DMS153 treated with DMSO at 0.1 percent for 48 hours (cell line): ENCODE measurements at regions not wholly inside any gene's neighbourhood (a gene's known extent, or its start where the extent isn't known, plus 50 kb on each side); places are given as distances from the start of the nearest gene placed in this dataset.
"Not testable (repeated sequence)": the region's sequence is repeated elsewhere in the genome, so short reads cannot be mapped to it uniquely, and the experiment has no call there.

Source experiments
- DNase-seq: peaks from one replicate; lab custom pipeline; 2025; ENCODE audit not compliant: unreplicated experiment; lab: John Stamatoyannopoulos, UW

DNA sequence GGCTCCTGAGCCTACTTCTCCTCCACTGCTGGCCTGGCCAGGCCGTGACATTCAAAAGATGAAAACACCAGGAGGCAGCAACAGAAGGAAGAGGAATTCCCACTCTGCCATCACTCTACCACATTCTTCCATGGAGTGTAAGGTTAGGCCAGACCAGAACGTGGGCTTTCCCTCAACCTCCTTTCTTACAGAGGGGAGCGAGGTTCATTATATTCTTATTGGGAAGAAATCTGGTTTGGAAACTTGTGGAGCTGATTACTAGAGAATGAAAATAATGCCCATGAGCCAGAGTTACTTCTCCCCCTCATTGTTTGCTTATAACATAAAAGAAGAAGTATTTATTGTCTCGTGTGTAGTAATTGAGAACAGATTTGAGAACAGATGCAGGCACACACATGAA, 136.3 kb upstream of the BASP1 start:
- DNase-seq: no peak

DNA sequence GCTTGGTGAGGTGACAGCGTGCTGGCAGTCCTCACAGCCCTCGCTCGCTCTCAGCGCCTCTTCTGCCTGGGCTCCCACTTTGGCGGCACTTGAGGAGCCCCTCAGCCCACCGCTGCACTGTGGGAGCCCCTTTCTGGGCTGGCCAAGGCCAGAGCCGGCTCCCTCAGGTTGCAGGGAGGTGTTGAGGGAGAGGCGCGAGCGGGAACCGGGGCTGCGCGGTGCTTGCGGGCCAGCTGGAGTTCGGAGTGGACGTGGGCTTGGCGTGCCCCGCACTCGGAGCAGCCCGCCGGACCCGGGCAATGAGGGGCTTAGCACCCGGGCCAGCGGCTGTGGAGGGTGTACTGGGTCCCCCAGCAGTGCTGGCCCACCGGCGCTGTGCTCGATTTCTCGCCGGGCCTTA, 134.2 kb upstream of the BASP1 start:
- DNase-seq: not testable (repeated sequence)

DNA sequence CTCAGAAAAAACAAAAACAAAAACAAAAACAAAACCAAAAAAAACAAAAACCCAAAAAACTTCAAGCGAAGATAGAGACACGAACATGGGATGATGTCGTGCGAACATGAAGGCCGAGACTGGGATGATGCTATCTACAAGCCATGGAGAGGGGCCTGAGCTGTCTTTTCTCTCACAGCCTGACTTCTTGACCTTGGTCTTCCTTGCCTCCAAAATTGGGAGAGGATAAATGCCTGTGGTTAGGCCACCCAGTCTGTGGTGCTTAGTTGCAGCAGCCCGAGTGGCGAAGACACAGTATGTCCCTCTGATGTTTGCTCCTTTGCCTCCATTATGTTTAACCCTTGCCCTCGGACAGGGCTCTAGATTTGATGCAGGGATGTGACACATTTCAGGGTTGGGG, 130.4 kb upstream of the BASP1 start:
- no peak for DNase-seq

DNA sequence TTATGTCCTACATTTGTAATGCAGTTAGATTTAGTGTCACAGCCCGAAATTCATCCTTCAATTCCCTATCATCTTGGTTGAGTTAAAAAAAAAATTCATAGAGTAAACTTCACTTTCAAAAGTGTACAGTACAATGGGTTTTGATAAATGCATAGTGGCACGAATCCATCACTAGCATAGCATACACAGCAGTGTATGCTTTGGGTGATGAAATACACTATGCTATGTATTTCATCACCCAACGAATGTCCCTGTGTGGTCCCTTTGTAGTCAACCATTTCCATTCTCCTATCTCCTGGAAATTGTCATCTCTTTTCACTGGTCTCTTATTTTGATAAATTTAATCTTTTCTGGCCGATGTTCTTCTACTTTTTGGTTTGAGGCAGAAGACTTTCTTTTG, 129.4 kb upstream of the BASP1 start:
- no peak for DNase-seq

DNA sequence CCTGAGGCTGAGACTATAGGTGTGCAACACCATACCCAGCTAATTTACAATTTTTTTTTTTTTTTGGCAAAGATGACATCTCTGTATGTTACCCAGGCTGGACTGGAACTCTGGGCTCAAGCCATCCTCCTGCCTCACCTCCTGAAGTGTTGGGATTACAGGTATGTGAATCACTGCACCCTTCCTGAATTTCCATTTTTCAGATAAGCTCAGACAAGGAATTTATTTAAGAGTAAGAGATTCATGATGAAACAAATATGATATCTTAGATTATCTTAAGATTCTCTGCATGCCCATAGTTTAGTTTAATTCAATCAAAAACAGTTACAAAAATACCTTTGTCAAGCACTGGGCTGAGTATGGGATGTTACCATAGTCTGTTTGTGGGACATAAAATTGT, 128.4 kb upstream of the BASP1 start:
- no peak for DNase-seq

DNA sequence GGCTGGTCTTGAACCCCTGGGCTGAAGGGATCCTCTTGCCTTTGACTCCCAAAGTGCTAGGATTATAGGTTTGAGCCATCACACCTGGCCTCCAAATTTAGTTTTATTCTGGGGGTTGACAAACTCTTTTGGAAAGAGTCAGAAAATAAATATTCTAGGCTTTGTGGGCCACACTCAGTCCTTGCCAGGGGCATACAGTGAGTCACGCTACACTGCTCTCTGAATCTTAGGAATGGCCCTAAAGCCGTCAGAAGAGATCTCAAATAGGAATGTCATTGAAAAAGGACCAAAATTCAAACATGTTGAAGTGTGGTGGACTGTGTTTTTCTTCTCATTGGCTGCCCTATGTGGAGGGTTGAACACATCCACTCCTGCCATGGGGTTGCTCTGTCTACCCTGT, 127.7 kb upstream of the BASP1 start:
- DNase-seq: no peak

DNA sequence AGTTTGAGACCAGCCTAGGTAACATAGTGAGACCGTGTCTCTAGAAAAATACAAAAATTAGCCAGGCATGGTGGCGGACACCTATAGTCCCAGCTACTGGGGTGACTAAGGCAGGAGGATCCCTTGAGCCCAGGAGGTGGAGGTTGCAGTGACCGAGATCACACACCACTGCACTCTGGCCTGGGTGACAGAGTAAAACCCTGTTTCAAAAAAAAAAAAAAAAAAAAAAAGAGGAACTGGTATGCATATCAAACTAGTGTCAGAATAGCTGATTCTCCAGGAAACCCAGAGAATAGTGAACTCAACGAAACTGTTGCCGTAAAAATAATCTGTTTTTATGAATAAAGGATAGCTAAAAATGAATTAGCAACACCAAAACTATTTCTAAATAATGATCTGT, 126.6 kb upstream of the BASP1 start:
- no peak for DNase-seq

DNA sequence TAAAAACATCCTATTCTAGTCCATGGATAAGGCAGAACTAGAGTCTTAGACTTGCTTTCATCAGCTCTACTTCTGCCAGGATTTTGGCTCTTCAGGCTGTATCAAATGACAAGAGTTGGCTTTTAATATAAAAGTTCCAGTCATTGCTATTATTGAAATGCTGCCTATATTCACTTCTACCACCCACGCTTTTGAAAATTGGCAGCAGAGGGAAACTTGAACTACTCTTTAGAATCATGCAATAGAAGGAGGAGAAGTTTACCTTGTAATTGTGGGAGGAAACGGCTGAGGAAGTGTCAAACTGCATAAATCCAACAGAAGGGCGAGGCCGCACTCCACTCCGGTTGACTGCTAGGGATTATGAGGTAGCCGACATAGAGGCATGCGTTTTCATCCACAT, 122.6 kb upstream of the BASP1 start:
- no peak for DNase-seq

DNA sequence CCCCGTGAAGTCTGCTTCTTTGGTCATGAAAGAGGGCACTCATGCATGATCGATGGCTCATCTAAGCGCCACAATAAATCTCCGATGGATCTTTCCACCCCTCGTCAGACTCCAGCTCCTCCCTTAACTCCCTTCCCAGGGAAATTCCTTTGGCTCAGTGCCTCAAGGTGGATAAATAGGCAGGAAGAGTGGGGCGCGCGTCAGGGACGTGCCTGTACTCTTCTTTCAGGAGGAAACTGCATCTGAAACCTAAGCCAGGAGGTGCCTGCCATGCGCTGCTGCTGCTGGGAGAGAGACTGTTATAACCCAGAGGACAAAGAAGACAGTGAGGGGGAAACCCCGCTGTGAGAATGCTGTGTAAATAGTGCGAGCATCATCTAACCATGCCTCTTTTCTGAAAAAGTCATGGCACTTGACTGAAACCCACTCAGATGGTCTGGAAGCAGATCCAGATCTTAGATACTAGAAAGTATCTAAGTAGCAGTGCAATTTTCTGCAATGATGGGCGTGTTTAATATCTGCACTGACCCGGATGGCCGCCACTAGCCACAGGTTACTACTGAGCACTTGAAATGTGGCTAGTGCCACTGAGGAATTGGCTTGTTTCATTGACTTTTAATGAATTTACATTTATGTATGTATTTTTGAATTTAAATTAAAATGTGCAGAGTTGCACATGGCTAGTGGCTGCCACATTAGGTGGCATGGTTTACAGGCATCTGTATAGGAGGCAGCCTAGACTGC, 120.3 kb upstream of the BASP1 start:
- peak; percentile 32 for DNase-seq

DNA sequence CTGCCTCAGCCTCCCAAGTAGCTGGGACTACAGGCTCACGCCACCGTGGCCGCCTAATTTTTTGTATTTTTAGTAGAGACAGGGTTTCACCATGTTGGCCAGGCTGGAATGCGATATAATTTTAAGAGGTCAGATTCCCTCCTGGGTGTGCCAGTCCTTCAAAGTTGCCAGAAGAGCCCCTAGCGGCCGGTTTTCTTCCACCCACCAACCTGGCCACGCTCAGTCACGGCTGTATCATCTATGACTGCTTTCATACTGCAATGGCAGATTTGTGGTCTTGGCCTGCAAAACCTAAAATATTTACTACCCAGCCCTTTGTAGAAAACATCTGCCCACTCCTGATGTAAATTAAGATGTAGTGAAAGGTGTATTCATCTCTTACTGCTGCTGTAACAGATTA, 117.5 kb upstream of the BASP1 start:
- no peak for DNase-seq

DNA sequence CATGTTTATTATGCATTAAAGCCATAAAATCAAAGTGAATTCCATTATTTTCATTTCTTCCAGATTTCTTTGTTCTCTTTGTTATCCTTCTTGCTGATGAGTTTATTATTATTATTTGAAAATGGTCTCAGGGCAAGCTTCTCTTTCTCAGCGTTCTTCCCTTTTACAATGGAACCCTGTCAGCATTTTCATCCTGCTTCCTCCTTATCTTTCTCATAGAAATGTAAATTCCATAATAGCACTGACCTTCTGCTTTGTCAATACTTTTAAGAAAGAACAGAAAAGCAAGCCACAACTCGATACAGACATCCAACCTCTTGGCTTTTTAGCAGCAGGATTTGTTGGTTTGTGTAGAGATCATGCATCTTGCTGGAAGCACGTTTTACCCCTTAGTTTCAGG, 114.0 kb upstream of the BASP1 start:
- no peak for DNase-seq

DNA sequence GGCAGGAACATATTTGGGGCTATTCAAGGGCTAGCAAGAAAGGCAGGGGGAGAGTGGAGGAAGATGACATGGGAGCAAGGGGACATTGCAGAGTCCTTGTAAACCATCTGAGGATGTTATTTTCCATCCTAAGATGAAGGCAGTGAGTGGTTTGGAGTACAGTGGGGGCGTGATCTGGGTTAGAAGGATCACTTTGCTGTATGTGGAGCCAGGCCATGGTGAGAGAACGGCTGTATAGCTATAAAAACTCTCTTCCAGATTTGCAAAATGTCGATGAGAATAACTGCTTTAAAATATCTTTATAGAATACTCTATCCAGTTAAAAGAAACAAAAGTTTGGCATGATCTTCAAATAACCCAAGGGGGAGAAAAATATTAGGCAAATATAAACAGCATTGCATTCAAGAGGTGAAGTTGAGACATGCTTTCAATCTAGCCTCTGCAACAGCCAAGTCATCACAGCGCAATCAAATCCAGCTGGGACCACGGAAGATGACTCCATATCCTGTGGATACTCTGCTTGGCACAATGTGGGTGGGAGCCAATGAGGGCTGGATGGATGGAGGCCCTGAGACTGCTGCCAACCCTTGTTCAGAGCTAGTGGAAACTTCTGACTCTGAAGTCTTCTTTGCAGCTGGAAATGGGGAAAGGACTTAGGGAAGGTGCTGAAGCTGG, 111.5 kb upstream of the BASP1 start:
- DNase-seq: no peak

DNA sequence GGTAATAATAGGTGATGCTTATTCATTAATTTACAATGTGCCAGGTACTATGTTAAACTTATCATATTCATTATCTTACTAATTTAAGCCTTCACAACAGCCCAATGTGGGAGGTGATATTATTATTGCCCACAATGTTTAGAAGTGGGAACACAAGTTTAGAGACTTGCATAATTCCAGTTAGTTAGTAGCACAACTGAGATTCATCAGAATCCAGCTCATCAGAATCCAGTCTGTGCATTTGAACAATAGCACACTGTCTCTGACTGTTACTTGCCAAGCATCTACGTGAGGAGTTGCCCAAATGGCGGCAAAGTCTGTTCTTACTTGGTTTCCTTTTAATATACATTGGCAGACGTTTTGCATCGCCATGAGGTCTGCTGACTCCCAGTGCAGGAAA, 110.9 kb upstream of the BASP1 start:
- no peak for DNase-seq

DNA sequence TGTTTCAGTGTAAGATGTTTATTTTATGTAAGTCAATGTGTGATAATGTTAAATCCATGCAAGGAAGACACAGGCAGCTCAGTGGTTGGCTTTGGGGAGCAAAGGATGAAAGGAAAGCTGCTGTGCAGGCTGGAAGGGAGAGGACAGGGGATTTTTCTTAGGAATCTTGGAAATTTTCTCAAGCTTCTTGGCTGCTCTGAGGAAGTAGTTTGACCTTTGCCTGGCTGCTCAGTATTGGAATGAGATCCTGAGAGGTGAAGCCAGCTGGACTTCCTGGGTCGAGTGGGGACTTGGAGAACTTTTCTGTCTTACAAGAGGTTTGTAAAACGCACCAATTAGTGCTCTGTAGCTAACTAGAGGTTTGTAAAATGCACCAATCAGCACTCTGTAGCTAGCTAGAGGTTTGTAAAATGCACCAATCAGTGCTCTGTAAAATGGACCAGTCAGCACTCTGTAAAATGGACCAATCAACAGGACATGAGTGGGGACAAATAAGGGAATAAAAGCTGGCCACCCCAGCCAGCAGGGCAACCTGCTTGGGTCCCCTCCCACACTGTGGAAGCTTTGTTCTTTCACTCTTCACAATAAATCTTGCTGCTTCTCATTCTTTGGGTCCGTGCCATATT, 105.2 kb upstream of the BASP1 start:
- not testable (repeated sequence) for DNase-seq

DNA sequence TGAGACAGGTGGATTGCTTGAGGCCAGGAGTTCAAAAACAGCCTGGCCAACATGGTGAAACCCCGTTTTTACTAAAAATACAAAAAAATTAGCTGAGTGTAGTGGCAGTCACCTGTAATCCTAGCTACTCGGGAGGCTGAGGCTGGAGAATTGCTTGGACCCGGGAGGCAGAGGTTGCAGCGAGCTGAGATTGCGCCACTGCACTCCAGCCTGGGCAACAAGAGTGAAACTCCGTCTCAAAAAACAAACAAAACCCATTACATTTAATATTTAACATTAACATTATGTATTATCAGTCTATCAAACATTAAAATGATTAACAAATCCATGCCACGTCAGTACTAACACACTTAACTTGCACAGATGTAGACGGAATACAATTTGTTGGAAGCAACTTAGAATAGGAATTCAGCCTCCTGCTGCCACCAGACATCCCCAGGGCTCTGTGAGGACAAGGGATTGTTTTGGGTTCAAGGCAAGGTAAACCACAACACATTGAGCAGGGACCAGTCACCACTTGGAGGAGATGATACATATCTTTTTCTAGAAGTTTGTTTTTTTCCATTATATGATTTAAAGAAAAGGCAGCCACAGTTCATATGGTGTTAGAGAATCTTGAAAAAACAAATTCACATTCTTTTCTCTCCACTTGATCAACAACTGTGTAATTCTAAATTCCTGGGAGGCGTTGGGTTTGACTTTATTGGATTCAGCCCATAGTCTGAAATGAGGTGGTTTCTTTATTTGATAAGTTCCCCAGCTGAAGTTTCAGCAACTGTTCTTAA, 104.1 kb upstream of the BASP1 start:
- no peak for DNase-seq

DNA sequence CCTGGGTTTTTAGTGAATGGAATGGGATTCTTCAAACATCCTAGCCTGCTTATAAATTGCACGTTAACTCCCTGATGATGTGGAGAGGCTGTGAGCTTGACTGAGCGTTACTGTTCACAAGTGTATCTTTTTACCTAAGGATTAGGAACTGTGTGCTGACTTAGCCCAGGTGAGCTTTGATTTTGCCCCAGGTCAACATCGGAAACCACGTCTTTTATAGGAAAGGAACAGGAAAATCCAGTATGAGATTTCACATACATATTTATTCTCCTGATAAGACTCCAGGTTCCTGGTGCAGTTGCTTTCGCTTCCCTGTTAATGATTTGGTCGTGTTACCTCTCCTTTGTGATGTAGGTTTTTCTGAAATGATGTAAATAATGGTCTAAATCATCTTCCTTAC, 103.2 kb upstream of the BASP1 start:
- no peak for DNase-seq

DNA sequence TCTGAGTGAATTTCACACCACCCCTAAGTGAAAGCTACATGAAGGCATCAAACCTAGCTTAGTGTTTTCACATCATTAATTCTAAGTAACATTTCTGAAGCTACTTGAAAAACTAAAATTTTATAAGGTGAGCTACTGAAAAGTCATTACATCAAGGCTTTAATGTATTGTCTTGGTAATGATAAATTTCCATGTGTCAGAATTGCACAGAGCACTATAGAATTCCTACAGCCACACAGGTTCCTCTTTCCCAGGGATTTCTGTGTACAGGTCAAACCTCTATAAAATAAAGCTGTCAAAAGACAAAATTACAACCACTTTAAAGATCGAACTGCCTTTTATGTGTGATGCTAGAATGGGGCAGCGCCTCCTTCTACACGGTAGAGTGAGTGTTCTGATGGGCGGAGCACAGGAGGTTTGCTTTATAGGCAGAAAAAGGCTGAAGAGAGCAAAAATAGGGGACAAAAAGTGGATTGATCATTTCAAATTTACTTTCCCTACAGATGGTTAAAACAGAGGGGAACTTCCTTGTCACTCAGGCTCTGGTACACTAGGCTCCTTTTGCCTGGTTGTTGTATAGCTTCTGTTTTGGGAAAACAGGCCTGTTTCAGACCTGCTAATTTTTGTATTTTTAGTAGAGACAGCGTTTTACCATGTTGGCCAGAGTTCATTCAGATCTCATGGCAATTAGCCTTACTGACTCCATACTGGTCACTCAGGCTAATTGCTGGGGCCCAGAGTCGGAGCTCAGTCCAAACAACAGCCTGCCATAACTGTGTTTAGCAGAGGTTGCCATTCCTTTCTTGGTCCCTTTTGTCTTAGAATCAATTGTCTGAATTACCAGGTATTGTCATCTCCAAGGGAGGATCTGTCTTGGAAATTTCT, 102.5 kb upstream of the BASP1 start:
- no peak for DNase-seq

DNA sequence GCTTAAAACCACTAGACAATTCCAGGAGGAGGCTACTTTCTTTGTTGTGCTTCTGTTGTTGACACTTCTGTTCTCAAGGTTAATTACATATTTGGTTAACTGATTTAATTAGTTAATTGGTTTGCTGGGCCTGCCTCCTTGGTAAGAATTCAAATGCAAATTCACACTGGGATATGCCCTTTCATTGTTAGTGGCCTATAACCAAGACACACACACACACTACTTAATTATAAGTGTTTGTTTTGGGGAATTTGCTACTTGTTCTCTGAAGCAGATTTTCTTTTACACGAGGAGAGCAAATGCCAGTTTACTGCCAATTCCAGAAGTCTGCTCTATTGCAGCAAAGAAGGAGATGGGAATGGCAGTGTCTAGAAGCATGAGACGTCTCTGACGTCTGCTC, 101.6 kb upstream of the BASP1 start:
- no peak for DNase-seq

DNA sequence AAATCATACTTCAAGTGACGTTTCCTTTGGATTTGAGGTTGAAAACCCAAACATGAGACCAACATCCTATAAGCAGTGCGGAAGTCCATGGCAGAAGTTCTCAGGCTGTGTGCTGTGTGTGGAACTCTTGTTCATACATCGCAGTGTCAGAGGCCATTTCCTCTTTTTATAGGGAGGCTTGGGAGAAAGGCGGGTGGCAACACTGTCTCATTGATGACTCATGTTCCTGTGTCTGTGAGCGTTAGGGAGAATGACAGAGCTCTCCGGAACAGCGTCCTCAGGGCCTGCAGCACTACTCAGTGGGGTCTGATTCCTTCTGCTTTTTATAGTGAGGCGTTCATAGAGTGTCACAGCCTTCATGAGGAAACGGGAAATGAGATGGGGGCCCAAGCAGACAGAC, 98.8 kb upstream of the BASP1 start:
- no peak for DNase-seq

DNA sequence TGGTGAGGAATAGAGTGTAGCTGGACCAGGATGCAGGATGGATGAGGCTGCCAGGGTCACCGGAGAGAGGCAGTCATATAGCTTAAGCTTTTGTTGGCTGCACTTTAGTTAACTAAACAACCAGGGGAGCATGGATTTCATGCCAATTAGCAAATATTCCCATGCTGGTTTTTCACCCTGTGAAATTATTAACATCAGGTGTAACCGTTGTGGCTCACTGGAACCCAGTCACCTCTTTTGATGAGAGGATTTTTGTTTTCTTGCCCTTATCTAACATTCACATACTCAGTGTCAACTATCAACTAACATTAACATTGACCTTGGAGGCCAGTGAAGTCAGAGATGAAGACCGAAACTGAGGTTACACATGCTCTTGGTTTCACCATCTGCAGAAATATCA, 97.2 kb upstream of the BASP1 start:
- no peak for DNase-seq

DNA sequence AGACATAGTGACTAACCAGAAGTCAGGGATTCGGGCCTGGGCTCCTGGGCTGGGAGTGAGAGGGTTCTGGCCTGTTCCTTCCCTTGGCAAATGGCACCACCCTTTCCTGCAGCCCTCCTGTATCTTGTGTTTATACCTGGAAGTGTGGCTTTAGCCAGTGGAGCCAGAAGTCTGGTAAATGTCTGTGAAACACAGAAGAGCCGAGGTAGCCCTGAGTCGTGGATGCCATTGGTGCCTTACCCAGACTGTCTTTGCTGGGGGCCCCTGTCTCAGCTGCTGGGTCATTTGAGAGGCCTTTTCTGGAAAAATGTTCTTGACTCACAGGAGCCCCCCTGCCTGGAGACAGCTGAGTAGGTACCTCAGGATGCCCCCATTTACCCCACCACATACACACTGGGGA, 95.7 kb upstream of the BASP1 start:
- DNase-seq: no peak
